B cell (primary cell): ENCODE measurements at regions not wholly inside any gene's neighbourhood (a gene's known extent, or its start where the extent isn't known, plus 50 kb on each side); places are given as distances from the start of the nearest gene placed in this dataset.

Experiments used
- ATAC-seq: fragments of 200-7000 bp; cut with Tn5 transposase; one replicate; pipeline ENCODE4 v1.10.0; 2021; ENCODE audit warnings: low read depth, mild to moderate bottlenecking, moderate number of reproducible peaks, moderate library complexity
- CTCF ChIA-PET: fragments of 350-600 bp; sonication (Branson Sonifier 250); formaldehyde crosslinking; loops from one replicate; lab custom pipeline; 2021; ENCODE audit warnings: antibody characterized with exemption, inconsistent platforms; lab: Charles Lee
- POLR2A ChIA-PET: fragments of 350-600 bp; sonication (Branson Sonifier 250); formaldehyde crosslinking; loops from one replicate; lab custom pipeline; 2021; ENCODE audit warnings: antibody characterized with exemption; lab: Charles Lee
- DNase-seq: peaks from one replicate; pipeline ENCODE4 v3.0.0; 2013
- H2AFZ ChIP-seq: 2 replicates; pipeline ENCODE4 v1.6.1; 2012; ENCODE audit warnings: mild to moderate bottlenecking, low read depth, low read length; ENCODE audit not compliant: insufficient read depth, poor library complexity, severe bottlenecking
- H3K27ac ChIP-seq, 2 donors: 1 replicate in 1 of 2; 2 replicates in 1 of 2; pipeline ENCODE4 v1.5.1; 2012 to 2013; ENCODE audit warnings: low read length in 2 of 2, mild to moderate bottlenecking in 2 of 2, moderate library complexity in 1 of 2
- H3K27me3 ChIP-seq, 4 experiments: fragments of 200-600 bp in 1 of 4; sonication (generic) in 1 of 4; replicated peaks in 1 of 4; 1 replicate in 2 of 4; 2 replicates in 2 of 4; pipeline versions ENCODE4 v1.6.1 to v1.7.0; 2013 to 2016; ENCODE audit warnings: low read length in 3 of 4, mild to moderate bottlenecking in 2 of 4, mixed read lengths in 1 of 4, moderate library complexity in 1 of 4; ENCODE audit not compliant: insufficient read depth in 4 of 4, control insufficient read depth in 3 of 4; ENCODE audit errors: control extremely low read depth in 1 of 4
- H3K36me3 ChIP-seq, 2 experiments: replicated peaks in 1 of 2; 1 replicate in 1 of 2; 2 replicates in 1 of 2; pipeline versions ENCODE4 v1.6.1 to v1.7.1; 2013; ENCODE audit warnings: low read length in 1 of 2; ENCODE audit not compliant: insufficient read depth in 2 of 2, control insufficient read depth in 1 of 2; ENCODE audit errors: control extremely low read depth in 1 of 2, extremely low read depth in 1 of 2
- H3K4me1 ChIP-seq, 2 donors: fragments of 200-600 bp in 1 of 2; sonication (generic) in 1 of 2; 1 replicate in 1 of 2; 2 replicates in 1 of 2; pipeline versions ENCODE4 v1.5.1 to v1.6.1; 2013 to 2017; ENCODE audit warnings: low read length in 2 of 2; ENCODE audit not compliant: control insufficient read depth in 2 of 2, insufficient read depth in 2 of 2
- H3K4me2 ChIP-seq: replicated peaks from 2 replicates; pipeline ENCODE3; 2012; ENCODE audit warnings: mild to moderate bottlenecking, low read depth, low read length; ENCODE audit not compliant: poor library complexity, severe bottlenecking
- H3K4me3 ChIP-seq, 5 experiments: fragments of 200-600 bp in 1 of 5; sonication (generic) in 1 of 5; 1 replicate in 3 of 5; 2 replicates in 2 of 5; pipeline versions ENCODE4 v1.5.1 to v1.7.0; 2011 to 2016; ENCODE audit warnings: low read length in 4 of 5, mild to moderate bottlenecking in 4 of 5, low read depth in 2 of 5, control low read depth in 1 of 5, moderate library complexity in 1 of 5; ENCODE audit not compliant: insufficient read depth in 1 of 5; ENCODE audit errors: control extremely low read depth in 1 of 5, extremely low read depth in 1 of 5
- H3K79me2 ChIP-seq: fragments of 200-600 bp; sonication (generic); one replicate; pipeline ENCODE4 v1.6.0; 2016; ENCODE audit warnings: low read length; ENCODE audit not compliant: control insufficient read depth, insufficient read depth
- H3K9ac ChIP-seq: fragments of 200-600 bp; sonication (generic); 2 replicates; pipeline ENCODE4 v1.6.1; 2017; ENCODE audit warnings: mild to moderate bottlenecking, low read length, moderate library complexity
- H3K9me3 ChIP-seq, 3 donors: one replicate each; pipeline versions ENCODE4 v1.6.1 to v1.7.1; 2013; ENCODE audit warnings: low read length in 2 of 3; ENCODE audit not compliant: control insufficient read depth in 2 of 3, insufficient read depth in 1 of 3; ENCODE audit errors: control extremely low read depth in 1 of 3
- H4K20me1 ChIP-seq: 2 replicates; pipeline ENCODE4 v1.6.0; 2012; ENCODE audit warnings: mild to moderate bottlenecking, low read length; ENCODE audit not compliant: insufficient read depth, control insufficient read depth, poor library complexity, severe bottlenecking
- H3K27ac Mint-ChIP-seq: one replicate; pipeline ENCODE4 v1.8.0; 2021; ENCODE audit warnings: mixed read lengths
- H3K27me3 Mint-ChIP-seq: one replicate; pipeline ENCODE4 v1.8.0; 2021; ENCODE audit warnings: mixed read lengths
- H3K4me1 Mint-ChIP-seq: one replicate; pipeline ENCODE4 v1.8.0; 2021; ENCODE audit warnings: mixed read lengths
- H3K4me3 Mint-ChIP-seq: one replicate; pipeline ENCODE4 v1.8.0; 2021; ENCODE audit warnings: mixed read lengths
- H3K9me3 Mint-ChIP-seq: one replicate; pipeline ENCODE4 v1.8.0; 2022; ENCODE audit warnings: mixed read lengths; ENCODE audit not compliant: insufficient read depth
- CTCF ChIP-seq: fragments of 200-600 bp; IDR thresholded peaks from one replicate; pipeline ENCODE4 v1.8.0; 2022; ENCODE audit warnings: antibody characterized with exemption, mild to moderate bottlenecking
- EZH2 ChIP-seq: IDR thresholded peaks from 2 replicates; pipeline ENCODE4 v1.6.1; 2012; ENCODE audit warnings: borderline replicate concordance, low read depth, mild to moderate bottlenecking, moderate library complexity, low read length; ENCODE audit not compliant: insufficient read depth, poor library complexity, severe bottlenecking
- WGBS: methylation state at CpG from one replicate; pipeline ENCODE4 v1.1.5; 2013; ENCODE audit warnings: missing lambda C conversion rate; ENCODE audit not compliant: insufficient coverage; 5-methylcytosine and 5-hydroxymethylcytosine counted together
- intact Hi-C: fragments of 100-400 bp; cut with micrococcal nuclease; formaldehyde crosslinking; loops from one replicate; pipeline ENCODE4 v1.10.0; 2022

- CTCF ChIA-PET, result no interaction called here
- POLR2A ChIA-PET, result no interaction called here
Observed at GRCh38 chr3:28800203-28800602, 451.6 kb upstream of the AZI2 start.

GRCh38 chr3:28808068-28808467, 459.4 kb upstream of the AZI2 start:
- no peak overlapping the region for H3K9ac ChIP-seq
- TF ChIP-seq EZH2 (no peak), CTCF (no peak)
- DNase-seq, result no peak
- Mint-ChIP-seq H3K4me3 (no peak overlapping the region), H3K27ac (no peak overlapping the region), H3K27me3 (no peaks in the 10 kb centered on the region), H3K9me3 (peaks cover 2% of the 10 kb centered on the region), H3K4me1 (no peaks in the 10 kb centered on the region)
- H3K4me1 ChIP-seq, result no peaks in the 10 kb centered on the region
- H2AFZ ChIP-seq, result no peak overlapping the region
- intact Hi-C loops, result no loop called here
- ChIA-PET CTCF (no interaction called here), POLR2A (no interaction called here)
- H3K4me3 ChIP-seq, result no peak overlapping the region
- H3K27ac ChIP-seq, result no peak overlapping the region
- H3K36me3 ChIP-seq, result no peaks in the 10 kb centered on the region
- 59% methylated on average over 4 of the region's 4 CpGs for WGBS
- peaks cover 0 to 5% (median 0%) of the 10 kb centered on the region in 3 donors for H3K9me3 ChIP-seq
- no peak overlapping the region for H3K4me2 ChIP-seq
- no peaks in the 10 kb centered on the region for H3K79me2 ChIP-seq
- H4K20me1 ChIP-seq, result no peaks in the 10 kb centered on the region
- H3K27me3 ChIP-seq, result no peaks in the 10 kb centered on the region
- no peak for ATAC-seq

More at GRCh38 chr3:28800203-28800602, 451.6 kb upstream of the AZI2 start:
- H3K9me3 Mint-ChIP-seq, result no peaks in the 10 kb centered on the region
- Histone ChIP-seq H3K9ac (no peak overlapping the region), H3K9me3 (no peaks in the 10 kb centered on the region), H3K79me2 (no peaks in the 10 kb centered on the region), H3K4me1 (no peaks in the 10 kb centered on the region), H3K27me3 (no peaks in the 10 kb centered on the region), H3K4me2 (no peak overlapping the region), H3K27ac (no peak overlapping the region), H3K4me3 (no peak overlapping the region), H3K36me3 (no peaks in the 10 kb centered on the region), H4K20me1 (no peaks in the 10 kb centered on the region), H2AFZ (no peak overlapping the region)
- intact Hi-C loops, result no loop called here
- DNase-seq (no peak), ATAC-seq (no peak)
- no peaks in the 10 kb centered on the region for H3K27me3 Mint-ChIP-seq
- WGBS, result 100% methylated on average over 1 of the region's 1 CpG
- no peak overlapping the region for H3K27ac Mint-ChIP-seq
- H3K4me1 Mint-ChIP-seq, result no peaks in the 10 kb centered on the region
- H3K4me3 Mint-ChIP-seq, result no peak overlapping the region
- TF ChIP-seq CTCF, result no peak
- TF ChIP-seq EZH2, result no peak
